ENCODE measurements at regions not wholly inside any gene's neighbourhood (a gene's known extent, or its start where the extent isn't known, plus 50 kb on each side); places are given as distances from the start of the nearest gene placed in this dataset.
"Not testable (repeated sequence)": the region's sequence is repeated elsewhere in the genome, so short reads cannot be mapped to it uniquely, and the experiment has no call there.

DNA sequence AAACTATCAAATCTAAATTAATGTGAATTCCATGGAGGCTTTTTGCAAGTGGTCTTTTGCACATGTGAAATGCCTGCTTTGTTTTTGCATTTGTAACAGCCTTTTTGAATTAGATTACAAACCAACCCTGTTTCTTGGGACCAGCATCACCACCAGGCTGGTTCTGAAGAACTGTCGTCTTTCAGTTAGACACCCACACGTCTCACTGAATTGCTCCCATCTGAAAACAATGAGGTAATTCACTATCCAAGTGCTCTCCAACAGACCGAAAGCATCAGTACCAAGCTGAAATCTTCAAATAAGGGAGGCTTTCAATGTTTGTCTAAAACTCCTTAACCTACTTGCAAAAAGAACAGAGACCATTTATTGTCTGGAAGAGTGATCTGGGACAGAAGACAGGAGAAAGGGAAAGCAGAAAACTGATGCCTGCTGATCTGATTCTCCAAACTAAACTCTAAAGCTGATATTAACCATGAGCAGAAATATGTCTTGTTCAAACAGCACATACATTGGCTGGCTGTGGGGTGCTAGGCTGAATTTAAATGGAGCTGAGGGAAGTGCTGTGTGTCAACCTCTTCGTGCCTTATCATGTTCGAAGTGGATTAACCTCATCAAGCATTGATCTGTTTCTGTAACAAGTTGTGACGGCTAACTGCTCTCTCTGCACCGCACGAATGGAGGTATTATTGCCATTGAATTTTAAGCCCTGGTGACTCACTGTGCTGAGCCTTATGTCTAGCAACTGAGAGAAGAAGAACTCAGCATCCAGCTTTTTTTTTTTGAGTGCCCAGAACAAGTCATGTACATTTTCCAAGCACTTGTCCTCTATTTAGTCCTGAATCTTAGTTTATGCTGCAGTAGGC lies 213.7 kb upstream of the P2RY1 start:
- no peak for DNase-seq (ENCODE audit: low spot score)

- no peak for DNase-seq (ENCODE audit: low spot score)
Measured at GRCh38 chr3:152621967-152622810, 212.7 kb upstream of the P2RY1 start.

- DNase-seq (ENCODE audit: low spot score), result no peak
Measured at GRCh38 chr3:152622811-152623167, 212.1 kb upstream of the P2RY1 start.

GRCh38 chr3:152623286-152623911 lies 211.5 kb upstream of the P2RY1 start:
- no peak for DNase-seq (ENCODE audit: low spot score)

GRCh38 chr3:152626226-152626625 lies 208.7 kb upstream of the P2RY1 start:
- no peak for DNase-seq (ENCODE audit: low spot score)

- DNase-seq (ENCODE audit: low spot score), result no peak
Measured at GRCh38 chr3:152628496-152628895, 206.4 kb upstream of the P2RY1 start.

DNA sequence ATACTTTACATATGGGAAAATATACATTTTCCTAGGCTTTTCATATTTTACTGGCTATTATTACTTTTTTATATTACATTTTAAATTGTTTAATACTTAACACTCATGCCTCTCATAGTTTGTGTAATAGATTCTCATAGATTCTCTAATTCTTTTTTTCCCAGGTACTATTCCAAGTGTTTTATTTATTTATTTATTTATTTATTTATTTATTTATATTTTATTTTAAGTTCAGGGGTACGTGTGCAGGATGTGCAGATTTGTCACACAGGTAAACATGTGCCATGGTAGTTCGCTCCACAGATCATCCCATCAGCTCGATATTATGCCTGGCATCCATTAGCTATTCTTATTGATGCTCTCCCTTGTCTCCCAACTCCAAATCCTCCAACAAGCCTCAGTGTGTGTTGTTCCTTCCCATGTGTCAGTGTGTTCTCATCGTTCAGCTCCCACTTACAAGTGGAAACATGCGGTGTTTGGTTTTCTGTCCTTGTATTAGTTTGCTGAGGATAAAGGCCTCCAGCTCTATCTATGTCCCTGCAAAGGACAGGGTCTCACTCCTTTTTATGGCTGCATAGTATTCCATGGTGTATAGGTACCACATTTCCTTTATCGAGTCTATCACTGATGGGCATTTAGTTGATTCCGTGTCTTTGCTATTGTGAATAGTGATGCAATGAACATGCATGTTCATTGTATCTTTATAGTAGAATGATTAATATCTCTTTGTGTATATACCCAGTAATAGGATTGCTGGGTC lies 205.4 kb upstream of the P2RY1 start:
- DNase-seq (ENCODE audit: low spot score), result no peak

DNA sequence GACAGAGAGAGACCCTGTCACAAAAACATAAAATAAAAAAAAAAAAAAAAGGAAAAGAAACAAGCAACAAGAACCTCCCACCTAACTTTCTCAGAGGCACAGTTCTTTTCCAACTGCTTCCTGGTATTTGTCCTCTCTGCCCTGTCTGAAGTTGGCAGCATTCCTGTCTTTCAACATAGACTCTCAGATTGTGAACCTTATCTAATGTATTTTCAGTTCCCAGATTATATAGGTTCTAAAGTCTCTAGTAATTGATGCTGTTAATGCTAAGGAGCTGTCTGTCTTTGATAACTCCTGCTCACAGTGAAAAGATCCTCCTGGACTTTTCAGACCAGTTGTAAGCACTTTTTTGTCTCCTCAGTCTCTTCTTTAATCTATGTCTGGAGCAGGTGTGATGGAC lies 199.5 kb upstream of the P2RY1 start:
- DNase-seq (ENCODE audit: low spot score), result no peak

GRCh38 chr3:152636651-152637050 lies 198.3 kb upstream of the P2RY1 start:
- no peak for DNase-seq (ENCODE audit: low spot score)

GRCh38 chr3:152638214-152638613 lies 196.7 kb upstream of the P2RY1 start:
- DNase-seq (ENCODE audit: low spot score), result no peak

DNA sequence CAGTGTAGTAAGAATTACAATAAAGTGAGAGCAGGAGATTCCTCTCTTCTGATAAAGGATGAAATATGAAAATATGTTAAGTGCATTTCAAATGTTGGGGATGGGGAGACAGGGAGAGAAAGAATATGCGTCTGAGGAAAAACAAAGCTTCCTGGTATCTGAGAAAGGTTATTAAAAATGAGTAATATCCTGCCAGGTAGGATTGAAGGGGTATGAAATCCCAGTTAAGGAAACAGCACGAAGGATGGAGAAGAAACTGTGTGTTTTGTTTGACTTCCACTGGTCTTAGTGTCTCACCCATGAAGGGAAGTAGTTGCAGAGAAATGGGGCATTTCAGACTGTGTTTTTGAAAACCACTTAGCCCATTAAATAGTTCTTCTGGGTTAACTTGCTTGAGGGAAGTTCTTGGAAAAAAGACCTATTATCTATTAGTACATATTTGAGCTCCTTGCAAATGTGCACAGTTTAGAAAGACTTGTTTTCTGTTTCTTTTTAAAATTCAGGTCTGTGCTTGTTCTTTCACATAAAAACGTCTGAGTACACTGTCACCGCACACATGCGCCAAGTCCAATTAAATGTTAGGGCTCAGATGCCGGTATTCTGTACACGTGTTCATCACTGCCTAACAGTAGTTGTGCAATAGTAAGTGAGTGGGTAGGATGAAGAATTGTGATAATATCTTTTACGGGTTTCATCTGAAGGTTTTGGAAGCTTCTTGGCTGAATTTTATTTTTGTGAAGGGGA lies 196.1 kb upstream of the P2RY1 start:
- DNase-seq (ENCODE audit: low spot score), result no peak

DNA sequence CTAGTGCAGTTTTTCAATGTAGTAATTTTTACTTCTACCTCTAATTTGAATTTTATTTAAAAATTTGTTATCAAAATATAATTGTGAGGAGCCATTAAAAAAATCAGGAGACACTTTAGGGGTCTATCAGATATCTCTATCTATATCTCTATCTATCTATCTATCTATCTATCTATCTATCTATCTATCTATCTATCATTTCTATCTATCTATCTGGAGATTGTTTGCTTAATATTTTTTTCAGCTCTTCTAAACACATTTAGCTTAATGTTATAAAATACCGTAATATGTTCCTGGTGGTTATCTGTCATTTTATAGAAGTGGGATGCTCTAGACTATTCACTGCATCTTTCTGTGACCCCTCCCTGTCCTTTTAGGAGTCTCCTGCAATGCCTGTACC lies 193.7 kb upstream of the P2RY1 start:
- no peak for DNase-seq (ENCODE audit: low spot score)

- DNase-seq (ENCODE audit: low spot score), result no peak
Measured at GRCh38 chr3:152642658-152643057, 192.3 kb upstream of the P2RY1 start.

DNA sequence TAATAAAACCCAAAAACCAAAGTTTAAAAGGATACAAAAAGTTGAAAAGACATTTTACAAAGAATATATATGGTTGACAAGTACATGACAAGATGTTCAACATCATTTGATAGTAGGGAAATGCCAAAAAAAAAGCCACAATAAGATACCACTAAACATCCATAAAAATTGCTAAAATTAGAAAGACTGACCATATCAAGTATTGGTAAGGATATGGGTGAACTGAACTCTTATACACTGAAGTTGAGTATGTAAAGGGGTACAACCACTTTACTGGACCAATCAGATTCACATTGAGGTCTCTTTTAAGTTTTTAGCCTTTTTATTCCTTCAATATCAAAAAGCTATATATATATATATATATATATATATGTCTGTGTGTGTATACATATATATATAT lies 190.5 kb upstream of the P2RY1 start:
- no peak for DNase-seq (ENCODE audit: low spot score)

GRCh38 chr3:152646004-152646403 lies 188.9 kb upstream of the P2RY1 start:
- DNase-seq (ENCODE audit: low spot score), result no peak

DNA sequence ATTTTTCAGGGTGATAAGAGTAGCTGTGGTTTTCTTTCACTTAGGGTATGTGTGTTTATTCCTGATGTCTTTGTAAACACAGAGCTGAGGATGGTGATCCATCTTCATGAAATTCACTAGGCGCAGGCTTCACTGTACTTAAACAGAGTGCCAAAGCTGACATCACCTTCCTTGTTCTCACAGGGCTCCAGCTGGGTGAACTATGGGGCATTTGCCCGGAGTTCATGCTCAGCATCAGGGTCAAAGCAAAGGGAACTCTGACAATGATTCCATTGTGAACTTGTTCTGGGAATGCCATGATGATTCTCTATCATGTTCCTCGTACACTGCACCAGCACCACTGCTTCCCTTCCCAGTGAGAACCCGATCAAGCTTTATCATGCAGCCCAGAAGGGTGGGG lies 184.8 kb upstream of the P2RY1 start:
- peak; percentile 34 for DNase-seq (ENCODE audit: low spot score)

DNA sequence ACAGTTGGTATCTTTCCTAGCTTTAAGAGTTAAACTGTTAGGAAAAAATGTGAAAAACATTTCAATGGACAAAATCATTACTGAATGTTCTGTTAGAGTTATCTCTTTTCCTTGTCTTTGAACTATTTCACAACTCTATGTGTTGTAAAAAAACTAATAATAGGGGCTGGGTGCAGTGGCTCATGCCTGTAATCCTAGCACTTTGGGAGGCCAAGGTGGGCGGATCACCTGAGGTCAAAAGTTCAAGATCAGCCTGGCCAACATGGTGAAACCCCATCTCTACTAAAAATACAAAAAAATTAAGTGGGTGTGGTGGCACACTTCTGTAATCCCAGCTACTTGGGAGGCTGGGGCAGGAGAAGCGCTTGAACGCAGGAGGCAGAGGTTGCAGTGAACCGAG lies 184.0 kb upstream of the P2RY1 start:
- not testable (repeated sequence) for DNase-seq (ENCODE audit: low spot score)

DNA sequence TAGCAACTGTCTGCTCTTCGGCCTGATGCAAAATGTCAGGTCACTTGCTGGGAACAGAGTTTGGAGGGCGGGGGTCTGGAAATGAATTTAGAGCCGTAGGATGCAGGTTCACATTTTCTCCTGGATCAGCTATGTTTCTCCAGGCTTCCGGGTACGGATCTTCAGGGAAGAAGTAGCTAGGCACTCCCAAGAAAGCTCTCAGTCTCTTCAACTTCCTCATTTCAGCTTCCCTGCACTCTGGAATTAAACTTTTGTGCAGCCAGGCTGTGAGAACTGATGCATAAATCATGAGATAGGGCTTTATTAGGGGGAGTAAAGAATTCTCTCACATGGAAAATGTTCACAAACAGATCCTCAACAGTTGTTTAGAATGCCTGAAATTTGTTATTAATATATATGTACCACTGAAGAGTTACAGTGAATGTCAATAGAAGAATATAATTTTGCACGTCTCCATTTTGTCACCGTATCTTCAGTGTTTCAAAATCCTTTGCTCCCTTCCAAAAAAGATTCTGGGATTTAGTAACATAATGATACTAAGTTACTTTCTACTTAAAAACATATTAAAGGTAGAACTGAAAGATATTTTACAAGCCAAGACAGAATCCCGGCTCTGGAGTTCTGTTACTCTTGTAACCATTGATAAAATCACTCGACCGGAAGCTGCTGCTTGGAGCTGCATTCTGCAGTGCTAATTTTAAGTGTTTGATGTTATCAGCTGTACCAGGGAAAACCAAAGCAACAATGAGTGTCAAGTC lies 178.5 kb upstream of the P2RY1 start:
- no peak for DNase-seq (ENCODE audit: low spot score)

- DNase-seq (ENCODE audit: low spot score), result no peak
Measured at GRCh38 chr3:152656972-152657355, 178.0 kb upstream of the P2RY1 start.

GRCh38 chr3:152658977-152659720 lies 175.8 kb upstream of the P2RY1 start:
- no peak for DNase-seq (ENCODE audit: low spot score)

Data from H4 (cell line).